ENCODE measurements at regions not wholly inside any gene's neighbourhood (a gene's known extent, or its start where the extent isn't known, plus 50 kb on each side); places are given as distances from the start of the nearest gene placed in this dataset.

DNA sequence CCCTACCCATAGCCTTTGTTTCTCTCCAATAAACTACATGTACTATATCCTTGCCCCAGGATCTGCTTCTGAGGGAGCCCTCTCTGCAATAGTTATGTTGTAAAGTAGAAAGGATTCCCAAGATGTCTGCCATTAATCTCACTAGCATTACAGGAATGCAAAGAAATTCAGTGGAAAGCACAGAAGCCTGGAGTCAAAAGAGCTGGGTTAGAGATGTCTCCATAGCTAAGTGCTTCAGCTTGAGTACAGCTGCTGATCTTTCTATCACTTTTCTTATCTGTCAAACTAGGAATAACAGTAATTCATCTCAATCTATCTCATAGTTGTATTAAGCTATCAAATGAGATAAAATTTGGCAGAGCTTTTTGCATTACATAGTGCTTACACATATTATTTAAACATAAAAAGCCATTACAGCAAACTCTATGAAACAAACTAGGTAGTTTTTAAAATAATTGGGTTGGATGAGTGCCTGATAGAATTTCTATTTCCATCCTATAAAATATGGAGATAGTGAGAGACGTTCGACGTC, 799.5 kb upstream of the SEMA6D start:
- TF ChIP-seq EZH2 (IDR thresholded peaks at IDR 0.05; ENCODE audit: borderline replicate concordance, low read length) = no peak
- TF ChIP-seq, protein P1, sequence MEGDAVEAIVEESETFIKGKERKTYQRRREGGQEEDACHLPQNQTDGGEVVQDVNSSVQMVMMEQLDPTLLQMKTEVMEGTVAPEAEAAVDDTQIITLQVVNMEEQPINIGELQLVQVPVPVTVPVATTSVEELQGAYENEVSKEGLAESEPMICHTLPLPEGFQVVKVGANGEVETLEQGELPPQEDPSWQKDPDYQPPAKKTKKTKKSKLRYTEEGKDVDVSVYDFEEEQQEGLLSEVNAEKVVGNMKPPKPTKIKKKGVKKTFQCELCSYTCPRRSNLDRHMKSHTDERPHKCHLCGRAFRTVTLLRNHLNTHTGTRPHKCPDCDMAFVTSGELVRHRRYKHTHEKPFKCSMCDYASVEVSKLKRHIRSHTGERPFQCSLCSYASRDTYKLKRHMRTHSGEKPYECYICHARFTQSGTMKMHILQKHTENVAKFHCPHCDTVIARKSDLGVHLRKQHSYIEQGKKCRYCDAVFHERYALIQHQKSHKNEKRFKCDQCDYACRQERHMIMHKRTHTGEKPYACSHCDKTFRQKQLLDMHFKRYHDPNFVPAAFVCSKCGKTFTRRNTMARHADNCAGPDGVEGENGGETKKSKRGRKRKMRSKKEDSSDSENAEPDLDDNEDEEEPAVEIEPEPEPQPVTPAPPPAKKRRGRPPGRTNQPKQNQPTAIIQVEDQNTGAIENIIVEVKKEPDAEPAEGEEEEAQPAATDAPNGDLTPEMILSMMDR (IDR thresholded peaks at IDR 0.05; ENCODE audit: low read length) = no peak
